ENCODE measurements at regions not wholly inside any gene's neighbourhood (a gene's known extent, or its start where the extent isn't known, plus 50 kb on each side); places are given as distances from the start of the nearest gene placed in this dataset.

DNA sequence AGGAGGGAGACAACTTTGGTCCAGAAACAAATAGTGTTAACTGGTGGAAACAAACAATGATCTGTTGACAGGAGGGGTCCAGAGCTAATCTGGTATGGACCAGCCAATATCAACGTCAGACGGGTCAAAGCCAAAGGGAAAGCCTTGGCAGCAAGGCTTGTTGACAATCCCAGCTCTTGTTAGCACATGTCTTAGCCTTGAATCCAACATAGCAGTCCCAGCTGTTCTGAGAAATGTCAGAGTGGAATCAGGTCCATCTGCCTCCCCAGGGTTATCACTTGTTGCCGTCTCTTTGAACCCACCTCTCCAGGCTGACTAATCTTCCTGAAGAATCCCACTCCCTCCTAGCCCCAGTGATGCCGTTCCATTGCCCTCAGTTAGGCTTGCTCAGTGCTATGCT, 404.6 kb upstream of the MCTP2 start:
- no peak for DNase-seq (ENCODE audit: low read depth)
- H3K4me3 ChIP-seq (ENCODE audit: low read depth, low read length): no peak overlapping the region
- TF ChIP-seq, protein P1, sequence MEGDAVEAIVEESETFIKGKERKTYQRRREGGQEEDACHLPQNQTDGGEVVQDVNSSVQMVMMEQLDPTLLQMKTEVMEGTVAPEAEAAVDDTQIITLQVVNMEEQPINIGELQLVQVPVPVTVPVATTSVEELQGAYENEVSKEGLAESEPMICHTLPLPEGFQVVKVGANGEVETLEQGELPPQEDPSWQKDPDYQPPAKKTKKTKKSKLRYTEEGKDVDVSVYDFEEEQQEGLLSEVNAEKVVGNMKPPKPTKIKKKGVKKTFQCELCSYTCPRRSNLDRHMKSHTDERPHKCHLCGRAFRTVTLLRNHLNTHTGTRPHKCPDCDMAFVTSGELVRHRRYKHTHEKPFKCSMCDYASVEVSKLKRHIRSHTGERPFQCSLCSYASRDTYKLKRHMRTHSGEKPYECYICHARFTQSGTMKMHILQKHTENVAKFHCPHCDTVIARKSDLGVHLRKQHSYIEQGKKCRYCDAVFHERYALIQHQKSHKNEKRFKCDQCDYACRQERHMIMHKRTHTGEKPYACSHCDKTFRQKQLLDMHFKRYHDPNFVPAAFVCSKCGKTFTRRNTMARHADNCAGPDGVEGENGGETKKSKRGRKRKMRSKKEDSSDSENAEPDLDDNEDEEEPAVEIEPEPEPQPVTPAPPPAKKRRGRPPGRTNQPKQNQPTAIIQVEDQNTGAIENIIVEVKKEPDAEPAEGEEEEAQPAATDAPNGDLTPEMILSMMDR (conservative IDR thresholded peaks at IDR 0.05; ENCODE audit: low read depth, low read length): no peak

DNA sequence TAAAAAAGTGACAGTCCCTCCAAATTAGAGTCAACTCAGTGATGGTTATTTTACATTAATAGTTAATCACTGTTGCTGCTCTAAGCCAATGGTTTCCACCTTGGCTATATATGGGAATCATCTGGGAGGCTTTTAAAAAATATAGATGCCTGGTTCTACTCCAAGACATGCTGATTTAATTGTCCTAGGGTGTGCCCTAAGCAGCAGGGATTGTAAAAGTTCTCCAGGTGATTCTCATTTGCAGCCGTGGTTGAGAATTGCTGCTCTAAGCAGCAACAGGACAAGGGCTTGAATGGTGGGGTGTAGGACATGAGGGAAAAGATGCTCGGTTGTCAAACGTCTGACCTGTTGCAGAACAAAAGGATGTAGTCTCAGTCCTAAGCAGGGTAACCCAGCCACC, 405.1 kb upstream of the MCTP2 start:
- TF ChIP-seq, protein P1 (conservative IDR thresholded peaks at IDR 0.05; ENCODE audit: low read depth, low read length): no peak
- DNase-seq (ENCODE audit: low read depth): no peak
- H3K4me3 ChIP-seq (ENCODE audit: low read depth, low read length): no peak overlapping the region

DNA sequence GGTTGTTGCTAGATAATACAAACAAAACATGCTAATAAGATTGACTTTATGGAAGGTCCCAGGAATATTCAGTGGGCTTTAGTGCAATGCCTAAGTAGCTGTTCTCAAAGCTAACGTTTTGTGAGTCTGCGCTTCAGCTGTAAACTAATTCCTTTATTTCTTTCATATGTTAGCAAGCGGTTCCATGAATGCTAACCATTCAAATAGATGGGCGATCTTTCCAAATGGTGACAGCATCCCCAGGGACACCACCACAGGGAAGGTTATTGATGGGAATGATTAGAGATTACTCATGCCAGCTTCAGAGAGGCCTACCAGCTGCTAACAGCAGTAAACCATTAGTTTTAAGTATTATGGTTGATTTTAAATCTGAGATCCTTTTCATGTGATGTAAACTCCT, 405.7 kb upstream of the MCTP2 start:
- DNase-seq (ENCODE audit: low read depth): no peak
- TF ChIP-seq, protein P1 (conservative IDR thresholded peaks at IDR 0.05; ENCODE audit: low read depth, low read length): no peak

DNA sequence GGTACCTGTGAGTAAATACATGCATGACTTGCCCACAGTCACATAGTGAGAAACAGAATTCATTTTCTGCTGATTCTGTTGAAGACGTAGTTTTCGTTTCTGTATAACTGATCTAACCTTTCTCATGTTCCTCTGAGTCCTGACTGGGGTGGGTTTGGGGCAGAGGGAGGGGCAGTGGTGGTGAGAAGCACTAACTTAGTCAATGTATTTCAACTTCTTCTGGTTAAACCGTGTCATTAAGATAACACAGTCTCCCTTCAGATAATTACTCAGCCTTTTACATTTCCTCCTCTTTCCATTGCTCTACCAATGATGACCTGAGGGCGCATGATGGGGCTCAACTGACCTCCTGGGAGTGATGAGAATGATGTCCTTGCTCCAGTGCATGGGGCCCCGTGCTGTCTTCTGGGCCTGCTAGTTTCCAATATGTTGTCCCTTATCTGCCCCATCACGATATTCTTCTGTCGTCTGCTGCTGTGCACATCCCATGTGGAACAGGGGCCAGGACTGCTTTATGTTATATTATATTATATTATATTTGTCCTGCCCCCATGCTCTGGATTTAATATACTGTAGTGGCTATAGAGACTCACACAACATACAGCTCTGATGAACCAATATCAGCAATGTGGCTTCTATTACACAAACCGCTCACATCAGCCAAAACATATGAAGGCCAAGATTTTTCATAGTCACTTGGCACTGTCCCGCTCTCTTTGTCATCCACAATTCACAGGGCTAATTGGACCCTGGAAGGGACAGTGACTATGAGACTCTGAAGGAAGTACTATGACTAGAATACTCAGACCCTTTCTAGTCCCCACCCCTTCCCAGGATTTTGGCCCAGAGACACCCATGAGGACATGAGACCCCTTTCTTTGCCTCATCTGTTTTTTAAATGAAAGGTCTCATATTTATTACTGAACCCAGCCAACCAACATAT, 407.1 kb upstream of the MCTP2 start:
- DNase-seq (ENCODE audit: low read depth): no peak
- H3K4me3 ChIP-seq (ENCODE audit: low read depth, low read length): no peak overlapping the region
- TF ChIP-seq, protein P1 (conservative IDR thresholded peaks at IDR 0.05; ENCODE audit: low read depth, low read length): no peak

More for the DNA sequence above, 405.7 kb upstream of the MCTP2 start:
- no peak overlapping the region for H3K4me3 ChIP-seq (ENCODE audit: low read depth, low read length)

DNA sequence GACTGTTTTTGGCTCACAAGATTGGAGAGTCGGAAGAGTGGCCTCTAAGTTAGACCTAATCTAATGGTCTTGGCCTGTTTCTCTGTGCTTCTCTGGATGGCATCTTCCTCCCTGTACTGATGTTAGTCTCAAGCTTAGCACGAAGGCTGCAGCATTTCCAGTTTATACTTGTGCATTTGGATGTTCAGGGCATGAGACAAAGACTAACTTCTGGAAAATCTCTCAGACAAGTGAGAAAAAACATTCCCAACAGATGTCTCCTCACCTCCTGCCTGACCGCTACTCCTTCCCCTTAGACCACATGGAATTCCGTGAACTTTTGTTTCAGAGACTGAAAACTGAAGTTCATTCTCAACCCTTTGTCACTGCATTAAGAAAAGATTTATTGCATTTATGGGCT, 410.8 kb upstream of the MCTP2 start:
- DNase-seq (ENCODE audit: low read depth): no peak
- H3K4me3 ChIP-seq (ENCODE audit: low read depth, low read length): no peak overlapping the region
- TF ChIP-seq, protein P1 (conservative IDR thresholded peaks at IDR 0.05; ENCODE audit: low read depth, low read length): no peak

DNA sequence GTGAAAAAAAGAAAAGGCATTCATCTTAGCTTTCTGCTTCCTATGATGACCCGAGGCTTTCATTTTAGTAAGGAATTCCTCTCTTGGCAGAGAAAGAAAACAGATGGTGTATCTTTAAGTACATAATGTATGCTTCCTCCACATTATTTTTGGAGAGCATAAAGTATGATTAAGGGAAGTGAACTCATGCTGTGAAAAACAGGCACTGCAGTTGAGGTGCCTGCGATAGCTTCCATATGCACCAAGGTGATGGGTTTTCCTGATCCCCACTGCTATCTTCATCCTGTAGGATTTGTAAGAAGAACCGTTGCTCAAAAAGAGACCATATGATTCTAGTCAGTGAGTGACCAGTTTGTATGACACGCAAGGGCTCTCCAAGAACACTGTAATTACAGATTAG, 411.5 kb upstream of the MCTP2 start:
- TF ChIP-seq, protein P1 (conservative IDR thresholded peaks at IDR 0.05; ENCODE audit: low read depth, low read length): no peak
- no peak for DNase-seq (ENCODE audit: low read depth)
- no peak overlapping the region for H3K4me3 ChIP-seq (ENCODE audit: low read depth, low read length)

DNA sequence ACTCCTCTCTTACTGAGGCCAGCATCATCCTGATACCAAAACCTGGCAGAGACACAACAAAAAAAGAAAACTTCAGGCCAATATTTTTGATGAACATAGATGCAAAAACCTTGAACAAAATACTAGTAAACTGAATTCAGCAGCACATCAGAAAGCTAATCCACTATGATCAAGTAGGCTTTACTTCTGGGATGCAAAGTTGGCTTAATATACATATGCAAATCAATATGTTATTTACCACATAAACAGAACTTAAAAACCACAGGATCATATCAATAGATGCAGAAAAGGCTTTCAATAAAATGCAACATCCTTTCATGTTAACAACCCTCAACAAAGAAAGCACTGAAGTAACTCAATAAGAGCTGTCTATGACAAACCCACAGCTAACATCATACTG, 414.5 kb upstream of the MCTP2 start:
- TF ChIP-seq, protein P1 (conservative IDR thresholded peaks at IDR 0.05; ENCODE audit: low read depth, low read length): no peak
- DNase-seq (ENCODE audit: low read depth): no peak

More for the DNA sequence above, 414.5 kb upstream of the MCTP2 start:
- no peak overlapping the region for H3K4me3 ChIP-seq (ENCODE audit: low read depth, low read length)

Measured in choroid plexus epithelial cell (primary cell).